Suprapubic skin (tissue), 4 donors: ENCODE measurements at regions not wholly inside any gene's neighbourhood (a gene's known extent, or its start where the extent isn't known, plus 50 kb on each side); places are given as distances from the start of the nearest gene placed in this dataset.
"Not testable (repeated sequence)": the region's sequence is repeated elsewhere in the genome, so short reads cannot be mapped to it uniquely, and the experiment has no call there.

Experiments
- DNase-seq, 2 donors: peaks; one replicate each; pipeline ENCODE4 v3.0.0-alpha.2; 2019; ENCODE audit warnings: low spot score in 2 of 2
- H3K27ac ChIP-seq: fragments of 200-600 bp; sonication (generic); one replicate; pipeline ENCODE4 v1.5.1; 2019
- H3K27me3 ChIP-seq: fragments of 200-600 bp; sonication (generic); one replicate; pipeline ENCODE4 v1.5.1; 2019
- H3K36me3 ChIP-seq: fragments of 200-600 bp; sonication (generic); one replicate; pipeline ENCODE4 v1.5.1; 2019
- H3K4me1 ChIP-seq: fragments of 200-600 bp; sonication (generic); one replicate; pipeline ENCODE4 v1.5.1; 2019
- H3K4me3 ChIP-seq: fragments of 200-600 bp; sonication (generic); one replicate; pipeline ENCODE4 v1.5.1; 2019; ENCODE audit warnings: mild to moderate bottlenecking
- H3K9me3 ChIP-seq: fragments of 200-600 bp; sonication (generic); one replicate; pipeline ENCODE4 v1.5.1; 2019
- EP300 ChIP-seq: sonication (generic); formaldehyde crosslinking; IDR thresholded peaks from one replicate; pipeline ENCODE4 v1.6.1; 2017; ENCODE audit warnings: antibody characterized with exemption
- POLR2A ChIP-seq, 2 donors: fragments of 450-650 bp; IDR thresholded peaks; one replicate each; pipeline ENCODE4 v1.6.1; 2017; ENCODE audit warnings: antibody characterized with exemption in 2 of 2, mild to moderate bottlenecking in 2 of 2, moderate library complexity in 2 of 2
- POLR2AphosphoS5 ChIP-seq, 3 donors: sonication (generic); formaldehyde crosslinking; IDR thresholded peaks; one replicate each; pipeline ENCODE4 v1.6.1; 2017; ENCODE audit warnings: antibody characterized with exemption in 3 of 3
- WGBS: methylation state at CpG from one replicate; pipeline ENCODE4 v1.1.5; 2018; 5-methylcytosine and 5-hydroxymethylcytosine counted together
- TF ChIP-seq, protein P1 (sequence below), 2 donors: fragments of 200-600 bp in 1 of 2; fragments of 450-650 bp in 1 of 2; sonication (generic) in 1 of 2; IDR thresholded peaks; one replicate each; pipeline ENCODE4 v1.5.1; 2016 to 2019; ENCODE audit warnings: antibody characterized with exemption in 2 of 2, mild to moderate bottlenecking in 1 of 2, moderate library complexity in 1 of 2

DNA sequence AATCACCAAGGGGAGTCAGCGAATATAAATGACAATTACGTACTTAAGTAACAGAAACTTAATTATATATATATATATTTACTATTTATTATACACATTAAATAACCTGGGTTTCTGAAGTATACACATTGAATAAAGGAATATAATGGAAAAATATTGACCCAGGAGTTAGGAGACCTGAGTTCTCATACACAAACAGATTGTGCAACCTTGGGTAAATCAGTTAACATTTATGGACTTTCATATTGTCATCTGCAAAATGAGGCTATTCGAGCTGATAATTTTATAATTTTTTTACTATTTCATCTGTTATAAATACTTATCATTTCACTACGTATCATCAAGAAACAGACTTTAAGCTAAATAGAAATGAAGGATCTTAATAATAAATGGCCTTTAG lies 75.1 kb upstream of the SRRM3 start:
- Histone ChIP-seq H3K27ac (no peak overlapping the region), H3K36me3 (no peaks in the 10 kb centered on the region), H3K9me3 (no peaks in the 10 kb centered on the region), H3K4me1 (peaks cover 3% of the 10 kb centered on the region), H3K27me3 (no peaks in the 10 kb centered on the region), H3K4me3 (no peak overlapping the region)
- WGBS, result 93% methylated on average over 4 of the region's 4 CpGs
- TF ChIP-seq POLR2AphosphoS5 (IDR thresholded peaks at IDR 0.05) (no peak), EP300 (no peak), POLR2A (IDR thresholded peaks at IDR 0.05) (no peak)
- TF ChIP-seq, protein P1, sequence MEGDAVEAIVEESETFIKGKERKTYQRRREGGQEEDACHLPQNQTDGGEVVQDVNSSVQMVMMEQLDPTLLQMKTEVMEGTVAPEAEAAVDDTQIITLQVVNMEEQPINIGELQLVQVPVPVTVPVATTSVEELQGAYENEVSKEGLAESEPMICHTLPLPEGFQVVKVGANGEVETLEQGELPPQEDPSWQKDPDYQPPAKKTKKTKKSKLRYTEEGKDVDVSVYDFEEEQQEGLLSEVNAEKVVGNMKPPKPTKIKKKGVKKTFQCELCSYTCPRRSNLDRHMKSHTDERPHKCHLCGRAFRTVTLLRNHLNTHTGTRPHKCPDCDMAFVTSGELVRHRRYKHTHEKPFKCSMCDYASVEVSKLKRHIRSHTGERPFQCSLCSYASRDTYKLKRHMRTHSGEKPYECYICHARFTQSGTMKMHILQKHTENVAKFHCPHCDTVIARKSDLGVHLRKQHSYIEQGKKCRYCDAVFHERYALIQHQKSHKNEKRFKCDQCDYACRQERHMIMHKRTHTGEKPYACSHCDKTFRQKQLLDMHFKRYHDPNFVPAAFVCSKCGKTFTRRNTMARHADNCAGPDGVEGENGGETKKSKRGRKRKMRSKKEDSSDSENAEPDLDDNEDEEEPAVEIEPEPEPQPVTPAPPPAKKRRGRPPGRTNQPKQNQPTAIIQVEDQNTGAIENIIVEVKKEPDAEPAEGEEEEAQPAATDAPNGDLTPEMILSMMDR (IDR thresholded peaks at IDR 0.05), result no peak
- DNase-seq, result no peak

DNA sequence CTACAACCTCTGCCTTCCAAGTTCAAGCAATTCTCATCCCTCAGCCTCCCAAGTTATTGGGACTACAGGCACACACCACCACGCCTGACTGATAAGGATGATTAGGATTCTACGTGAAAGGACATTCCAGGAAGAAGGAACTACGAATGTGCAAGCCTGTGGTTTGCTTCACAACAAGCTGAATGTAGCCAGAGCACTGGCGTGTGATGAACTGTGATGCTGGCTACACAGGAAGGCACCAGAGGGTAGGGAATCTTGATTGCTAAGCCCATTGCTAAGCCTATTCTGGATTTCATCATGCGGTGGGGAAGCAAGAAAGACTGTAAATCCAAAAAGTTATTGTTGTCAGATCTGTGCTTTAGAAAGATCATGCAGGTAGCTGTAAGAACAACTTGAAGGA lies 72.3 kb upstream of the SRRM3 start:
- H3K9me3 ChIP-seq, result no peaks in the 10 kb centered on the region
- no peaks in the 10 kb centered on the region for H3K36me3 ChIP-seq
- H3K4me3 ChIP-seq, result no peak overlapping the region
- WGBS, result 61% methylated on average over 5 of the region's 5 CpGs
- H3K4me1 ChIP-seq, result no peaks in the 10 kb centered on the region
- no peaks in the 10 kb centered on the region for H3K27me3 ChIP-seq
- no peak overlapping the region for H3K27ac ChIP-seq
- no peak for DNase-seq
- TF ChIP-seq POLR2A (IDR thresholded peaks at IDR 0.05) (no peak), POLR2AphosphoS5 (IDR thresholded peaks at IDR 0.05) (no peak)

DNA sequence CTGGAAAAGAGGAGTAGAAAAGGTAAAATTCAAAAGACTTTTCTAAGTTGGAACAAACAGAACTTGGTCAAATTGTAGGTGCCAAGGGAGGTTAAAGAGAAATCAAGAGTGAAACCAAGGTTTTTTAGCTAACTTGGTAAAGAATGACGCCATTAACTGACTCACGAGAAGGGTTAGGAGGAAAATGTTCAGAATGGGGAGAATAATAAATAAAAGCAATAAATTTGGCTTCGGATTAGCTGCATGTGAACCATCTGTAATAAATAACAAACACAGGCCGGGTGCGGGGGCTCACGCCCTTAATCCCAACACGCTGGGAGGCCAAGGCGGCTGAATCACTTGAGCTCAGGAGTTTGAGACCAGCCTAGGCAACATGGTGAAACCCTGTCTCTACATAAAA lies 71.9 kb upstream of the SRRM3 start:
- Histone ChIP-seq H3K27ac (no peak overlapping the region), H3K4me3 (no peak overlapping the region), H3K9me3 (no peaks in the 10 kb centered on the region), H3K27me3 (no peaks in the 10 kb centered on the region), H3K4me1 (no peaks in the 10 kb centered on the region), H3K36me3 (no peaks in the 10 kb centered on the region)
- TF ChIP-seq EP300, result no peak
- no peak for TF ChIP-seq POLR2A (IDR thresholded peaks at IDR 0.05)
- TF ChIP-seq POLR2AphosphoS5 (IDR thresholded peaks at IDR 0.05), result no peak
- DNase-seq, result no peak
- 82% methylated on average over 8 of the region's 8 CpGs for WGBS

- DNase-seq, result not testable (repeated sequence)
These were observed 71.0 kb upstream of the SRRM3 start for GRCh38 chr7:76130661-76131060.

DNA sequence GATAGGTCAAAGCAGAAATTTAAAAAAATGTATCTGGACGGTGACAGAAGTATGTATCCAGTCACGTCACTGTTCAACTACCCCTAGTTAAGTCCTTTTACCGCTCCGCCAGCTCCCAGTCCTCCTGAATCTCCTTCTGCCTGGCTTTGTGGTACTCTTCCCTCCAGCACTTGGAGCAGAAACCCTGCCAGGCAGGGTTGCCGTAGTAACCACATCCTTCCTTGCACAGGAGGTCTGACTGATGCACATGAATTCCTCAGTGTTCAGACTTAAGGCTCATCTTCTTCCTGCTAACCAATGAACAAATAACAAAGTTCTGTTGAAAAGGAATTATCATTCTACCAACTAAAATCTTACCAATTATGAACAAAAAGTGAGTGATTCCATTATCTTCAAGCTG lies 69.8 kb upstream of the SRRM3 start:
- WGBS, result 81% methylated on average over 5 of the region's 5 CpGs
- not testable (repeated sequence) for H3K36me3 ChIP-seq, H3K27me3 ChIP-seq, H3K4me1 ChIP-seq, H3K9me3 ChIP-seq, H3K4me3 ChIP-seq, H3K27ac ChIP-seq, DNase-seq

More at GRCh38 chr7:76130661-76131060, 71.0 kb upstream of the SRRM3 start:
- not testable (repeated sequence) for H3K27ac ChIP-seq, H3K4me3 ChIP-seq, H3K27me3 ChIP-seq, H3K36me3 ChIP-seq, H3K4me1 ChIP-seq, H3K9me3 ChIP-seq
- TF ChIP-seq, protein P1 (IDR thresholded peaks at IDR 0.05), result peak in 1 of 2 donors; percentile 24

- no peaks in the 10 kb centered on the region for H3K4me1 ChIP-seq
- WGBS, result 68% methylated on average over 7 of the region's 7 CpGs
- no peak for TF ChIP-seq EP300
- TF ChIP-seq POLR2AphosphoS5 (IDR thresholded peaks at IDR 0.05), result no peak
- TF ChIP-seq, protein P1 (IDR thresholded peaks at IDR 0.05), result no peak
- TF ChIP-seq POLR2A (IDR thresholded peaks at IDR 0.05), result no peak
- no peak overlapping the region for H3K27ac ChIP-seq
- no peak overlapping the region for H3K4me3 ChIP-seq
- DNase-seq, result no peak
- no peaks in the 10 kb centered on the region for H3K36me3 ChIP-seq
- H3K9me3 ChIP-seq, result no peaks in the 10 kb centered on the region
- no peaks in the 10 kb centered on the region for H3K27me3 ChIP-seq
These were observed 68.4 kb upstream of the SRRM3 start for GRCh38 chr7:76133164-76133775.

GRCh38 chr7:76133839-76134238 lies 67.9 kb upstream of the SRRM3 start:
- 66% methylated on average over 3 of the region's 3 CpGs for WGBS
- no peak for TF ChIP-seq POLR2AphosphoS5 (IDR thresholded peaks at IDR 0.05)
- TF ChIP-seq, protein P1 (IDR thresholded peaks at IDR 0.05), result no peak
- TF ChIP-seq EP300, result no peak
- TF ChIP-seq POLR2A (IDR thresholded peaks at IDR 0.05), result no peak

DNA sequence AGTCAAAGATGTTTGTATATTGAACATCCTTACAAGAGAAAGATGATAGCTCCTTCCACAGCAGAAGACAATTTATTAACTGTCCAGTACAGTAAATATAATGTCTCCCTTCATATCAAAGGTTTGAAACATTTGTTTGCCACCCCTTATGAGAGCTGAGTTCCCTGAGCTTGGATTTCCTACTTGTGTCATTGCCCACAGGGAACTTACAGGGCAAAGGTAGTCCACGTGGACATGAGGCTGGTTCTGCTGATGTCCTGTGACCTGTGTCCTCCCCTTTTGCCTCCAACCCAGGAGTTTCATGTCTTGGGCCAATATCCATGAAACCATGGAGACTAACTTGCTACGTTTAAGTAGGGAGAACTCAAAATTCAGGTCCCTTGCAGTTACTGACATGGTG lies 66.4 kb upstream of the SRRM3 start:
- not testable (repeated sequence) for H3K27me3 ChIP-seq, DNase-seq, H3K4me3 ChIP-seq, H3K27ac ChIP-seq, H3K36me3 ChIP-seq, H3K9me3 ChIP-seq, H3K4me1 ChIP-seq
- 72% methylated on average over 2 of the region's 2 CpGs for WGBS

More at GRCh38 chr7:76133839-76134238, 67.9 kb upstream of the SRRM3 start:
- no peaks in the 10 kb centered on the region for H3K9me3 ChIP-seq
- no peak overlapping the region for H3K27ac ChIP-seq
- DNase-seq, result no peak
- H3K4me3 ChIP-seq, result no peak overlapping the region
- no peaks in the 10 kb centered on the region for H3K27me3 ChIP-seq
- H3K4me1 ChIP-seq, result no peaks in the 10 kb centered on the region
- H3K36me3 ChIP-seq, result no peaks in the 10 kb centered on the region

DNA sequence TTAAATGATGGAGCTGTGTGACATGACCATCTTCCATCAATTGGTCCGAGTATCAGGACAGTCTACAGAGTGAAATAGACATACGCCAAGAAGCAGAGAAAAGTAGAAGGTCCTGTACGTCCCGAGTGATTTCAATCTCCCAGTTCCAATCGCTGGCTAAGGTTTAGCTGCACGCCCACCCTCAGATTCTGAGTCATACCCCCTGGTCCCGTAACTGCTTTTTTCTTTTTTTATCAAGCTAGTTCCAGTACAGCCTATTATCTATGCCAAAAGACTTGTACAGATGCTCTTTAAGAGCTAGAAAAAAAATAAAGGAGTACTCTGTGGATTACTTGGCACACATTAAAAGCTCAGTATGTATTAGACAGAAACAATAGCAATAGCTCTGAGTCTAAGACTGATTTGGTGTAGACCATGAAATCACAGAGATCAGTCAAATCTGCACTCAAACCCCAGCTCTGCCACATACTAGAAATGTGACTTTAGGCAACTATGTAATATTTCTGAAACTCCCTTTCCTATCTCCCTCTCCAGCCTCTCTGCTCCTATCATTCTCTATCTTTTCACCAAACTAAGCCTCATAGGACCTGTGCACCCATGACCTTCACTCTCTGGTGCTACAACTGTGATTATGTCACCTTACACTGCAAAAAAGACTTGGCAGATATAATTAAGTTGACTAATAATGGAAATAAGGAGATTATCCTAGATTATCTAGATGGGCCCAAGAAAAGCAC lies 63.0 kb upstream of the SRRM3 start:
- H3K9me3 ChIP-seq, H3K4me1 ChIP-seq: not testable (repeated sequence)

More for the DNA sequence above, 63.0 kb upstream of the SRRM3 start:
- WGBS, result 60% methylated on average over 7 of the region's 7 CpGs
- not testable (repeated sequence) for H3K27ac ChIP-seq, H3K27me3 ChIP-seq, DNase-seq, H3K36me3 ChIP-seq, H3K4me3 ChIP-seq
